OCI-LY1 (cell line): ENCODE measurements at regions not wholly inside any gene's neighbourhood (a gene's known extent, or its start where the extent isn't known, plus 50 kb on each side); places are given as distances from the start of the nearest gene placed in this dataset.
A peak's percentile ranks its signal among the peaks of the same experiment; 100 is the strongest.

ENCODE experiments used
- H2AFZ ChIP-seq: fragments of 200-600 bp; sonication (generic), shearing (Covaris generic); 2 replicates; pipeline ENCODE4 v1.6.0; 2014; ENCODE audit warnings: antibody characterized with exemption, mild to moderate bottlenecking, low read length
- H3F3A ChIP-seq: fragments of 200-600 bp; sonication (generic), shearing (Covaris generic); 2 replicates; pipeline ENCODE4 v1.6.0; 2014; ENCODE audit warnings: mild to moderate bottlenecking, antibody characterized with exemption, low read length, moderate library complexity; ENCODE audit not compliant: insufficient read depth
- H3K27ac ChIP-seq: fragments of 200-600 bp; sonication (generic); 2 replicates; pipeline ENCODE4 v1.5.1; 2014; ENCODE audit warnings: low read length, mixed run types, mild to moderate bottlenecking, low read depth; ENCODE audit not compliant: poor library complexity, severe bottlenecking
- H3K27me3 ChIP-seq: fragments of 200-600 bp; sonication (generic); 2 replicates; pipeline ENCODE4 v1.6.0; 2014; ENCODE audit warnings: antibody characterized with exemption, mild to moderate bottlenecking, low read length, moderate library complexity; ENCODE audit not compliant: insufficient read depth
- H3K36me3 ChIP-seq: fragments of 200-600 bp; sonication (generic); 2 replicates; pipeline ENCODE4 v1.6.1; 2014; ENCODE audit warnings: mild to moderate bottlenecking, antibody characterized with exemption, low read length, moderate library complexity, mixed read lengths; ENCODE audit not compliant: insufficient read depth
- H3K4me1 ChIP-seq: fragments of 200-600 bp; sonication (generic); 2 replicates; pipeline ENCODE4 v1.5.1; 2014; ENCODE audit warnings: mild to moderate bottlenecking, low read length, moderate library complexity; ENCODE audit not compliant: insufficient read depth, severe bottlenecking
- H3K4me2 ChIP-seq: fragments of 200-600 bp; sonication (generic), shearing (Covaris generic); 2 replicates; pipeline ENCODE4 v1.6.1; 2014; ENCODE audit warnings: low read length
- H3K4me3 ChIP-seq: fragments of 200-600 bp; sonication (generic); 2 replicates; pipeline ENCODE4 v1.5.1; 2014; ENCODE audit warnings: low read length, low read depth, mild to moderate bottlenecking, mixed read lengths; ENCODE audit not compliant: poor library complexity, severe bottlenecking
- H3K79me2 ChIP-seq: fragments of 200-600 bp; shearing (Covaris generic); 2 replicates; pipeline ENCODE4 v1.6.1; 2016; ENCODE audit warnings: mixed run types, low read length, mixed read lengths; ENCODE audit not compliant: insufficient read depth
- H3K9ac ChIP-seq: fragments of 200-600 bp; sonication (generic), shearing (Covaris generic); 2 replicates; pipeline ENCODE4 v1.6.1; 2014; ENCODE audit warnings: mild to moderate bottlenecking, low read length, mixed read lengths
- H3K9me2 ChIP-seq: fragments of 200-600 bp; sonication (generic), shearing (Covaris generic); 2 replicates; pipeline ENCODE4 v1.6.1; 2014; ENCODE audit warnings: low read depth, mild to moderate bottlenecking, low read length, mixed read lengths
- H3K9me3 ChIP-seq: fragments of 200-600 bp; shearing (Covaris generic); 2 replicates; pipeline ENCODE4 v1.6.1; 2014; ENCODE audit warnings: low read length, mixed read lengths
- H4K20me1 ChIP-seq: fragments of 200-600 bp; sonication (generic), shearing (Covaris generic); 2 replicates; pipeline ENCODE4 v1.6.0; 2016; ENCODE audit warnings: mild to moderate bottlenecking, low read length; ENCODE audit not compliant: insufficient read depth
- EZH2 ChIP-seq: fragments of 200-600 bp; sonication (generic), shearing (Covaris generic); IDR thresholded peaks from 2 replicates; pipeline ENCODE4 v1.8.0; 2017; ENCODE audit warnings: borderline replicate concordance, mixed run types, mild to moderate bottlenecking, antibody characterized with exemption, low read length, moderate library complexity, mixed read lengths
- TF ChIP-seq, protein P1 (sequence below): fragments of 200-600 bp; sonication (generic), shearing (Covaris generic); IDR thresholded peaks from 2 replicates; pipeline ENCODE4 v1.5.1; 2017; ENCODE audit warnings: mild to moderate bottlenecking, antibody characterized with exemption, low read length, moderate library complexity, mixed read lengths

DNA sequence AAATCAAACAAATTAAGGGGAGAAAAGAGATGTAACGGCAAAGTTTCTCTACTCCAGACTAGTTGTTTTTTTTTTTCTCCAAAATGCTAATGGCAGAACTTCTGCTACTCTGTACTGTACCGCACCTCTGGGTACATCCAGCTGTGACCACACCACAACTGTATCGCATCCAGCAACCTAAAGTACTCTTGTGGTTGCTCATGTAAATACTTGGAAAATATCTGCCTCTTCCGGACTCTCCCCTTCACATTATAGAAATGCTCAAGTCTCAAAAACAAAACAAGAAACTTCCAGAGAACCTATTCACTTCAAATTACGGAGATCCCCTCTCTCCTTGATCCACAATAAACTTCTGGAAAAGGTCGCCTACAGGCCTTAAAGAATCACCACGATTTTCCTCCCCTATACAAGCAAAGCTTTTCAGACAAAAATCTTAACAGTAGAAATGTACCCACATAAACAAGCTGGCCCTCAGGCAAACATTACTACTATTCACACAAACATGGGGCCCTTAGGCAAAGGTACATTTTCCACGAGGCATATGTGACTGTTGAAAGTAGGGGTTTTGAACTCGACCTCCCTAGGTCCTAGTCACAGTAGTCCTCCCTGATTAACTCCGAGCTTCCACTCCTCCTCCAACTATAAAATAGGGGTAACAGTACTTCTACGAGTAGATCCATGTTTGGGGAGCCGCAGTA, 222.9 kb upstream of the MKLN1 start:
- no peak for TF ChIP-seq EZH2
- TF ChIP-seq, protein P1, sequence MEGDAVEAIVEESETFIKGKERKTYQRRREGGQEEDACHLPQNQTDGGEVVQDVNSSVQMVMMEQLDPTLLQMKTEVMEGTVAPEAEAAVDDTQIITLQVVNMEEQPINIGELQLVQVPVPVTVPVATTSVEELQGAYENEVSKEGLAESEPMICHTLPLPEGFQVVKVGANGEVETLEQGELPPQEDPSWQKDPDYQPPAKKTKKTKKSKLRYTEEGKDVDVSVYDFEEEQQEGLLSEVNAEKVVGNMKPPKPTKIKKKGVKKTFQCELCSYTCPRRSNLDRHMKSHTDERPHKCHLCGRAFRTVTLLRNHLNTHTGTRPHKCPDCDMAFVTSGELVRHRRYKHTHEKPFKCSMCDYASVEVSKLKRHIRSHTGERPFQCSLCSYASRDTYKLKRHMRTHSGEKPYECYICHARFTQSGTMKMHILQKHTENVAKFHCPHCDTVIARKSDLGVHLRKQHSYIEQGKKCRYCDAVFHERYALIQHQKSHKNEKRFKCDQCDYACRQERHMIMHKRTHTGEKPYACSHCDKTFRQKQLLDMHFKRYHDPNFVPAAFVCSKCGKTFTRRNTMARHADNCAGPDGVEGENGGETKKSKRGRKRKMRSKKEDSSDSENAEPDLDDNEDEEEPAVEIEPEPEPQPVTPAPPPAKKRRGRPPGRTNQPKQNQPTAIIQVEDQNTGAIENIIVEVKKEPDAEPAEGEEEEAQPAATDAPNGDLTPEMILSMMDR: no peak
- H3K9me2 ChIP-seq: no peaks in the 10 kb centered on the region
- peak overlapping the region; percentile 64 for H3K4me3 ChIP-seq
- H2AFZ ChIP-seq: no peak overlapping the region
- peaks cover 85% of the 10 kb centered on the region for H3K79me2 ChIP-seq
- H3K27me3 ChIP-seq: no peaks in the 10 kb centered on the region
- no peaks in the 10 kb centered on the region; the same call in 1 of the 2 replicates for H3F3A ChIP-seq
- peak overlapping the region; percentile 81 for H3K4me2 ChIP-seq
- peaks cover 77% of the 10 kb centered on the region for H3K36me3 ChIP-seq
- peak overlapping the region; percentile 65 for H3K9ac ChIP-seq
- peaks cover 68% of the 10 kb centered on the region for H3K4me1 ChIP-seq
- H3K27ac ChIP-seq: peak overlapping the region; percentile 80
- H4K20me1 ChIP-seq: no peaks in the 10 kb centered on the region
- H3K9me3 ChIP-seq: no peaks in the 10 kb centered on the region

- no peak overlapping the region for H2AFZ ChIP-seq
- peak overlapping the region; percentile 65 for H3K9ac ChIP-seq
- H3K4me1 ChIP-seq: peaks cover 64% of the 10 kb centered on the region
- H3K4me3 ChIP-seq: peak overlapping the region; percentile 64
- H3K79me2 ChIP-seq: peaks cover 79% of the 10 kb centered on the region
- no peaks in the 10 kb centered on the region for H4K20me1 ChIP-seq
- H3F3A ChIP-seq: no peaks in the 10 kb centered on the region; the same call in 1 of the 2 replicates
- H3K4me2 ChIP-seq: peak overlapping the region; percentile 81
- H3K27ac ChIP-seq: peak overlapping the region; percentile 80
- H3K9me2 ChIP-seq: no peaks in the 10 kb centered on the region
- TF ChIP-seq, protein P1: no peak
- no peak for TF ChIP-seq EZH2
- no peaks in the 10 kb centered on the region for H3K9me3 ChIP-seq
- no peaks in the 10 kb centered on the region for H3K27me3 ChIP-seq
- H3K36me3 ChIP-seq: peaks cover 71% of the 10 kb centered on the region
These were observed 222.3 kb upstream of the MKLN1 start for GRCh38 chr7:131105294-131105798.

GRCh38 chr7:131105799-131106680, 221.6 kb upstream of the MKLN1 start:
- no peak for TF ChIP-seq EZH2
- TF ChIP-seq, protein P1: no peak
- Histone ChIP-seq H3K9me3 (no peaks in the 10 kb centered on the region), H3K4me2 (peak overlapping the region; percentile 87), H3K36me3 (peaks cover 64% of the 10 kb centered on the region), H3K4me3 (peak overlapping the region; percentile 79), H3K27ac (peak overlapping the region; percentile 88), H3K27me3 (no peaks in the 10 kb centered on the region), H3K79me2 (peaks cover 72% of the 10 kb centered on the region), H3K4me1 (peaks cover 64% of the 10 kb centered on the region), H3K9ac (peak overlapping the region; percentile 78), H3K9me2 (no peaks in the 10 kb centered on the region), H3F3A (no peaks in the 10 kb centered on the region; the same call in 1 of the 2 replicates), H4K20me1 (no peaks in the 10 kb centered on the region), H2AFZ (no peak overlapping the region)
